Esophagus squamous epithelium (tissue), 5 donors: ENCODE measurements at regions not wholly inside any gene's neighbourhood (a gene's known extent, or its start where the extent isn't known, plus 50 kb on each side); places are given as distances from the start of the nearest gene placed in this dataset.
"Not testable (repeated sequence)": the region's sequence is repeated elsewhere in the genome, so short reads cannot be mapped to it uniquely, and the experiment has no call there.

Source experiments
- DNase-seq: peaks from one replicate; lab custom pipeline; 2025; lab: John Stamatoyannopoulos, UW
- H3K27ac ChIP-seq, 4 donors: fragments of 200-600 bp; sonication (generic); one replicate each; pipeline ENCODE4 v1.5.1; 2016 to 2019; ENCODE audit warnings: mild to moderate bottlenecking in 1 of 4
- H3K27me3 ChIP-seq, 4 donors: fragments of 200-600 bp; sonication (generic); 1 replicate in 3 of 4; 2 replicates in 1 of 4; pipeline versions ENCODE4 v1.5.1 to v1.6.0; 2017 to 2021; ENCODE audit warnings: antibody characterized with exemption in 1 of 4
- H3K36me3 ChIP-seq, 3 donors: fragments of 200-600 bp; sonication (generic); one replicate each; pipeline ENCODE4 v1.5.1; 2016 to 2019
- H3K4me1 ChIP-seq, 3 donors: fragments of 200-600 bp; sonication (generic); one replicate each; pipeline ENCODE4 v1.5.1; 2017 to 2019
- H3K4me3 ChIP-seq, 4 donors: fragments of 200-600 bp; sonication (generic); 1 replicate in 3 of 4; 2 replicates in 1 of 4; pipeline ENCODE4 v1.5.1; 2016 to 2019; ENCODE audit warnings: mild to moderate bottlenecking in 2 of 4, moderate library complexity in 1 of 4
- H3K9me3 ChIP-seq, 3 donors: fragments of 200-600 bp; sonication (generic); one replicate each; pipeline ENCODE4 v1.5.1; 2016 to 2019
- POLR2A ChIP-seq, 4 donors: fragments of 450-650 bp; IDR thresholded peaks; one replicate each; pipeline ENCODE4 v1.6.1; 2017; ENCODE audit warnings: antibody characterized with exemption in 4 of 4, mild to moderate bottlenecking in 4 of 4, moderate library complexity in 3 of 4
- WGBS, 2 donors: methylation state at CpG; one replicate each; pipeline ENCODE4 v1.1.5; 2018; 5-methylcytosine and 5-hydroxymethylcytosine counted together
- intact Hi-C: fragments of 100-400 bp; cut with DNase I; formaldehyde crosslinking; loops from one replicate; pipeline ENCODE4 v1.15.0; 2022
- TF ChIP-seq, protein P1 (sequence below), 6 experiments: fragments of 450-650 bp in 4 of 6; fragments of 200-600 bp in 2 of 6; sonication (generic) in 2 of 6; IDR thresholded peaks; one replicate each; pipeline ENCODE4 v1.5.1; 2016 to 2019; ENCODE audit warnings: antibody characterized with exemption in 6 of 6, mild to moderate bottlenecking in 4 of 6, moderate library complexity in 4 of 6
- donor health status: DM: yes; HTN: yes; CAD: no.

DNA sequence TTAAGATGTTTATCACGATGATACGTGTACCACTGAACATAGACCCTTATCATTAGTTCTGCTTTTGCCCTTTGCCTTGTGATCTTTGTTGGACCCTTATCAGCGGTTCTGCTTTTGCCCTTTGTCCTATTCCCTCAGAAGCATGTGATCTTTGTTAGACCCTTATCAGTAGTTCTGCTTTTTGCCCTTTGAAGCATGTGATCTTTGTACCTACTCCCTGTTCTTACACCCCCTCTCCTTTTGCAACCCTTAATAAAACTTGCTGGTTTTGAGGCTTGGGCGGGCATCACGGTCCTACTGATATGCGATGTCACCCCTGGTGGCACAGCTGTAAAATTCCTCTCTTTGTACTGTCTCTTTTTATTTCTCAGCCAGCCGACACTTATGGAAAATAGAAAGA, 117.0 kb downstream of the SDHAF3 start:
- H3K27me3 ChIP-seq, H3K27ac ChIP-seq, intact Hi-C loops, H3K4me3 ChIP-seq, DNase-seq, H3K4me1 ChIP-seq, H3K36me3 ChIP-seq: not testable (repeated sequence)
- WGBS, 2 donors: 72 to 74% methylated on average over 7 of the region's 7 CpGs
- peaks cover 0 to 41% (median 0%) of the 10 kb centered on the region in 3 donors for H3K9me3 ChIP-seq

DNA sequence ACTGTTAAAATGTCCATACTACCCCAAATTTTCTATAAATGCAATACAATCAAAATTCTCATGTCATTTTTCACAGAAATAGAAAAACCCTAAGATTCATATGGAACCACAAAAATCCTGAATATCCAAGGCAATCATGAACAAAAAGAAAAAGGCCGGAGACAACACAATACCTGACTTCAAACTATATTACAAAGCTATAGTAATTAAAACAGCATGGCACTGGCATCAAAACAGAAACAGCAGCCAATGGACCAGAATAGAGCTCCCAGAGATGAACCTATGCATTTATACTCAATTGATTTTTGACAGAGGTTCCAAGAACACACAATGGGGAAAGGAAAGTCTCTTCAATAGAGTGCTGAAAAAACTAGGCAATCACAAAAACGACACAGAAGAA, 128.8 kb downstream of the SDHAF3 start:
- no peak for TF ChIP-seq POLR2A (IDR thresholded peaks at IDR 0.05)
- TF ChIP-seq, protein P1, sequence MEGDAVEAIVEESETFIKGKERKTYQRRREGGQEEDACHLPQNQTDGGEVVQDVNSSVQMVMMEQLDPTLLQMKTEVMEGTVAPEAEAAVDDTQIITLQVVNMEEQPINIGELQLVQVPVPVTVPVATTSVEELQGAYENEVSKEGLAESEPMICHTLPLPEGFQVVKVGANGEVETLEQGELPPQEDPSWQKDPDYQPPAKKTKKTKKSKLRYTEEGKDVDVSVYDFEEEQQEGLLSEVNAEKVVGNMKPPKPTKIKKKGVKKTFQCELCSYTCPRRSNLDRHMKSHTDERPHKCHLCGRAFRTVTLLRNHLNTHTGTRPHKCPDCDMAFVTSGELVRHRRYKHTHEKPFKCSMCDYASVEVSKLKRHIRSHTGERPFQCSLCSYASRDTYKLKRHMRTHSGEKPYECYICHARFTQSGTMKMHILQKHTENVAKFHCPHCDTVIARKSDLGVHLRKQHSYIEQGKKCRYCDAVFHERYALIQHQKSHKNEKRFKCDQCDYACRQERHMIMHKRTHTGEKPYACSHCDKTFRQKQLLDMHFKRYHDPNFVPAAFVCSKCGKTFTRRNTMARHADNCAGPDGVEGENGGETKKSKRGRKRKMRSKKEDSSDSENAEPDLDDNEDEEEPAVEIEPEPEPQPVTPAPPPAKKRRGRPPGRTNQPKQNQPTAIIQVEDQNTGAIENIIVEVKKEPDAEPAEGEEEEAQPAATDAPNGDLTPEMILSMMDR (IDR thresholded peaks at IDR 0.05): no peak
- Histone ChIP-seq H3K27me3 (no peaks in the 10 kb centered on the region), H3K4me1 (no peaks in the 10 kb centered on the region), H3K27ac (no peak overlapping the region), H3K9me3 (peaks cover 0 to 8% (median 6%) of the 10 kb centered on the region in 3 donors), H3K4me3 (no peak overlapping the region), H3K36me3 (no peaks in the 10 kb centered on the region)
- intact Hi-C loops: no loop called here
- 65 to 69% methylated on average over 2 of the region's 2 CpGs for WGBS, 2 donors
- no peak for DNase-seq

DNA sequence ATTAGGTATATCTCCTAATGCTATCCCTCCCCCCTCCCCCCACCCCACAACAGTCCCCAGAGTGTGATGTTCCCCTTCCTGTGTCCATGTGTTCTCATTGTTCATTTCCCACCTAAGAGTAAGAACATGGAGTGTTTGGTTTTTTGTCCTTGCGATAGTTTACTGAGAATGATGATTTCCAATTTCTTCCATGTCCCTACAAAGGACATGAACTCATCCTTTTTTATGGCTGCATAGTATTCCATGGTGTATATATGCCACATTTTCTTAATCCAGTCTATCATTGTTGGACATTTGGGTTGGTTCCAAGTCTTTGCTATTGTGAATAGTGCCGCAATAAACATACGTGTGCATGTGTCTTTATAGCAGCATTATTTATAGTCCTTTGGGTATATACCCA, 140.7 kb downstream of the SDHAF3 start:
- intact Hi-C loops, H3K4me3 ChIP-seq, H3K27me3 ChIP-seq, H3K27ac ChIP-seq, H3K9me3 ChIP-seq, H3K36me3 ChIP-seq, DNase-seq, H3K4me1 ChIP-seq: not testable (repeated sequence)
- 100% methylated on average over 1 of the region's 3 CpGs; no CpG with 5 or more reads in 1 of the 2 donors for WGBS, 2 donors

DNA sequence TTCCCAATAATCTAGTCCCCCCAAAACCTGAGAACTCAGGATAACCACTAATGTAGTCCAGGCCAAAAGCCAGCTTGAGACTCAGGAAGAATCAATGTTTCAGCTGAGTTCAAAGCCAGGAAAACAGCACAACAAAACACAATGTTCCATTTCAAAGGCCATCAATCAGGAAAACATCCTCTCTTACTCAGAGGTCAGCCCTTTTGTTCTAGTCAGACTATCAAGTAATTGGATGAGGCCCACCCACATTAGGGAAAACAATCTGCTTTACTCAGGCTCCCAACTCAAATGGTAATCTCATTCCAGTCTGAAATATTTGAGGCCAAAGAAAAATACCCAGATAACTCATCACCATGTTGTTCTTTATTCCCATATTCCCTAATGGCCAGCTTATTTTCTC, 152.2 kb downstream of the SDHAF3 start:
- no peak for DNase-seq
- intact Hi-C loops: no loop called here
- TF ChIP-seq, protein P1 (IDR thresholded peaks at IDR 0.05): no peak
- no peak for TF ChIP-seq POLR2A (IDR thresholded peaks at IDR 0.05)
- Histone ChIP-seq H3K4me1 (no peaks in the 10 kb centered on the region), H3K4me3 (no peak overlapping the region), H3K36me3 (no peaks in the 10 kb centered on the region), H3K27ac (no peak overlapping the region), H3K27me3 (no peaks in the 10 kb centered on the region), H3K9me3 (no peaks in the 10 kb centered on the region)

DNA sequence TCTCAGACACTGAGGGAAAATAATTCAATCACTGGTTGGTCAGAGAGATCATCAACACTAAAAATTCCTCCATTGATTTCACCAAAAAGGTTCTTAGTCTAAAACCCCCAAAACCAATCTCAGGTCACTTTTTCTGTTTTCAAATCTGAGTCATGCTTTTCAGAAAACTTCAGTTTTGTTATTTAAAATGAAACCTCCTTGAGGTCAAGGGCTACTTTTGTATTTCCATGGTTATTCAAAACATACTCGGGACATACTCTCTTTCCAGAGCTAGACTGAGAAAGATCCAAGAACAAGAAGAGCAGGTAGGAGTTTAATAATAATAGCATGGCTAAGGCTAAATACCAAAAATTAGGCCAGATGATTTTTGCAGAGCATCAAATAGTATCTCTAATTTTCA, 152.8 kb downstream of the SDHAF3 start:
- DNase-seq: no peak

DNA sequence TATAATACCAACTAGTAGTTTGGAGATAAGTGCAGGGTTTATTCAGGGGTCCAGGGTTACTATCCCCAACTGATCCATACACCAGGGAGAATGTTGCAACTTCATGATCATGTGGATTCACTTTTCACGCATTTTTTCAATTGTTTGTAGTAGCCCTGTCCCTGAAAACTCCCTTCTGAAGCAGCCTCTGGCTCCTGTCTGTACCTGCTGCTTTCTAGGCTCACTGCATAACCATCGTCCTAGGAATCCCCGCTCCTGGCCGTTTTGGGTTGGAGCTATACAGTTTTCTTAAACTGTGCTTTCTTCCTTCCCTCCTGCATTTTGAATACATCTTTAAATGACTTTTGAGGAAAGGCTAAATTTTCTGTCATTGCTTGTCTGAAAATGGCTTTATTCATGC, 154.1 kb downstream of the SDHAF3 start:
- Histone ChIP-seq H3K36me3 (no peaks in the 10 kb centered on the region), H3K27me3 (no peaks in the 10 kb centered on the region), H3K4me3 (no peak overlapping the region), H3K4me1 (no peaks in the 10 kb centered on the region), H3K27ac (no peak overlapping the region), H3K9me3 (no peaks in the 10 kb centered on the region)
- intact Hi-C loops: no loop called here
- WGBS, 2 donors: 67 to 75% methylated on average over 4 of the region's 4 CpGs
- no peak for TF ChIP-seq POLR2A (IDR thresholded peaks at IDR 0.05)
- TF ChIP-seq, protein P1 (IDR thresholded peaks at IDR 0.05): no peak
- DNase-seq: no peak

More for the DNA sequence above, 152.8 kb downstream of the SDHAF3 start:
- intact Hi-C loops: no loop called here
- no peak overlapping the region for H3K27ac ChIP-seq
- 59 to 82% methylated on average over 1 of the region's 1 CpG for WGBS, 2 donors
- no peak overlapping the region for H3K4me3 ChIP-seq
- no peak for TF ChIP-seq POLR2A (IDR thresholded peaks at IDR 0.05)
- no peaks in the 10 kb centered on the region for H3K27me3 ChIP-seq
- H3K36me3 ChIP-seq: no peaks in the 10 kb centered on the region
- H3K4me1 ChIP-seq: no peaks in the 10 kb centered on the region
- no peaks in the 10 kb centered on the region for H3K9me3 ChIP-seq
